Gastrocnemius medialis (tissue), 4 donors: ENCODE measurements at regions not wholly inside any gene's neighbourhood (a gene's known extent, or its start where the extent isn't known, plus 50 kb on each side); places are given as distances from the start of the nearest gene placed in this dataset.

ENCODE experiments used
- ATAC-seq, 2 donors: fragments of 150-250 bp; one replicate each; pipeline ENCODE4 v1.9.1; 2016
- DNase-seq, 2 donors: peaks; one replicate each; pipeline ENCODE4 v3.0.0-alpha.2; 2019
- H3K27ac ChIP-seq, 4 donors: fragments of 200-600 bp; sonication (generic); 1 replicate in 1 of 4; 2 replicates in 3 of 4; pipeline ENCODE4 v1.5.1; 2016 to 2018; ENCODE audit warnings: mild to moderate bottlenecking in 2 of 4, moderate library complexity in 1 of 4
- H3K27me3 ChIP-seq, 3 donors: fragments of 200-600 bp; sonication (generic) in 2 of 3; 1 replicate in 1 of 3; 2 replicates in 2 of 3; pipeline versions ENCODE4 v1.5.1 to v1.6.0; 2016 to 2019; ENCODE audit warnings: mild to moderate bottlenecking in 1 of 3, moderate library complexity in 1 of 3
- H3K36me3 ChIP-seq, 2 donors: fragments of 200-600 bp; sonication (generic) in 1 of 2; one replicate each; pipeline ENCODE4 v1.5.1; 2017 to 2018
- H3K4me1 ChIP-seq, 2 donors: fragments of 200-600 bp; sonication (generic) in 1 of 2; one replicate each; pipeline ENCODE4 v1.5.1; 2016 to 2017; ENCODE audit warnings: mild to moderate bottlenecking in 2 of 2
- H3K4me3 ChIP-seq, 4 donors: fragments of 200-600 bp; sonication (generic) in 3 of 4; 1 replicate in 1 of 4; 2 replicates in 3 of 4; pipeline ENCODE4 v1.5.1; 2016 to 2019; ENCODE audit warnings: mild to moderate bottlenecking in 2 of 4
- H3K9me3 ChIP-seq, 3 donors: fragments of 200-600 bp; sonication (generic) in 2 of 3; 1 replicate in 1 of 3; 2 replicates in 2 of 3; pipeline ENCODE4 v1.5.1; 2016 to 2019
- POLR2A ChIP-seq, 2 donors: fragments of 450-650 bp; IDR thresholded peaks; one replicate each; pipeline ENCODE4 v1.6.1; 2017; ENCODE audit warnings: antibody characterized with exemption in 2 of 2, mild to moderate bottlenecking in 2 of 2, moderate library complexity in 2 of 2
- in situ Hi-C, 4 donors: fragments of 200-750 bp; cut with MboI; loops; one replicate each; pipeline versions ENCODE4 v1.15.0 to v1.8.0; 2017; ENCODE audit warnings: low sequenced_read_pairs in 4 of 4
- intact Hi-C: fragments of 100-400 bp; cut with DNase I; formaldehyde crosslinking; loops from one replicate; pipeline ENCODE4 v1.15.1; 2023; ENCODE audit warnings: low total_unique reads
- TF ChIP-seq, protein P1 (sequence below), 5 experiments: fragments of 450-650 bp in 3 of 5; fragments of 200-600 bp in 2 of 5; sonication (generic) in 2 of 5; IDR thresholded peaks in 4 of 5; conservative IDR thresholded peaks in 1 of 5; 1 replicate in 4 of 5; 2 replicates in 1 of 5; pipeline ENCODE4 v1.5.1; 2016 to 2019; ENCODE audit warnings: antibody characterized with exemption in 5 of 5, mild to moderate bottlenecking in 3 of 5, moderate library complexity in 3 of 5

DNA sequence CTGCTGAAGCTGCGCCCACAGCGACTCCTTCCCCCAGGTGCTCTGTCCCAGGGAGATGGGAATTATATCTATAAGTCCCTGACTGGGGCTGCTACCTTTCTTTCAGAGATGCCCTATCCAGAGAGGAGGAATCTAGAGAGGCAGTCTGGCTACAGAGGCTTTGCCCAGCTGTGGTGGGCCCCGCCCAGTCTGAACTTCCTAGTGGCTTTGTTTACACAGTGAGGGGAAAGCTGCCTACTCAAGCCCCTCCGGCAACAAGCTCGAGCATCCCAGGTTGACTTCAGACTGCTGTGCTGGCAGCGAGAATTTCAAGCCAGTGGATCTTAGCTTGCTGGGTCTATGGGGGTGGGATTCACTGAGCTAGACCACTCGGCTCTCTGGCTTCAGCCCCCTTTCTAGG, 152.5 kb upstream of the MAP3K7 start:
- DNase-seq, result no peak
- TF ChIP-seq, protein P1, sequence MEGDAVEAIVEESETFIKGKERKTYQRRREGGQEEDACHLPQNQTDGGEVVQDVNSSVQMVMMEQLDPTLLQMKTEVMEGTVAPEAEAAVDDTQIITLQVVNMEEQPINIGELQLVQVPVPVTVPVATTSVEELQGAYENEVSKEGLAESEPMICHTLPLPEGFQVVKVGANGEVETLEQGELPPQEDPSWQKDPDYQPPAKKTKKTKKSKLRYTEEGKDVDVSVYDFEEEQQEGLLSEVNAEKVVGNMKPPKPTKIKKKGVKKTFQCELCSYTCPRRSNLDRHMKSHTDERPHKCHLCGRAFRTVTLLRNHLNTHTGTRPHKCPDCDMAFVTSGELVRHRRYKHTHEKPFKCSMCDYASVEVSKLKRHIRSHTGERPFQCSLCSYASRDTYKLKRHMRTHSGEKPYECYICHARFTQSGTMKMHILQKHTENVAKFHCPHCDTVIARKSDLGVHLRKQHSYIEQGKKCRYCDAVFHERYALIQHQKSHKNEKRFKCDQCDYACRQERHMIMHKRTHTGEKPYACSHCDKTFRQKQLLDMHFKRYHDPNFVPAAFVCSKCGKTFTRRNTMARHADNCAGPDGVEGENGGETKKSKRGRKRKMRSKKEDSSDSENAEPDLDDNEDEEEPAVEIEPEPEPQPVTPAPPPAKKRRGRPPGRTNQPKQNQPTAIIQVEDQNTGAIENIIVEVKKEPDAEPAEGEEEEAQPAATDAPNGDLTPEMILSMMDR (IDR thresholded peaks at IDR 0.05 in 4 of 5, conservative IDR thresholded peaks at IDR 0.05 in 1 of 5), result no peak
- no peak for TF ChIP-seq POLR2A (IDR thresholded peaks at IDR 0.05)
- intact Hi-C loops, result no loop called here
- no peak for ATAC-seq
- in situ Hi-C loops, result no loop called here
- Histone ChIP-seq H3K27me3 (no peaks in the 10 kb centered on the region), H3K9me3 (no peaks in the 10 kb centered on the region), H3K36me3 (no peaks in the 10 kb centered on the region), H3K27ac (no peak overlapping the region), H3K4me3 (no peak overlapping the region), H3K4me1 (no peaks in the 10 kb centered on the region)

DNA sequence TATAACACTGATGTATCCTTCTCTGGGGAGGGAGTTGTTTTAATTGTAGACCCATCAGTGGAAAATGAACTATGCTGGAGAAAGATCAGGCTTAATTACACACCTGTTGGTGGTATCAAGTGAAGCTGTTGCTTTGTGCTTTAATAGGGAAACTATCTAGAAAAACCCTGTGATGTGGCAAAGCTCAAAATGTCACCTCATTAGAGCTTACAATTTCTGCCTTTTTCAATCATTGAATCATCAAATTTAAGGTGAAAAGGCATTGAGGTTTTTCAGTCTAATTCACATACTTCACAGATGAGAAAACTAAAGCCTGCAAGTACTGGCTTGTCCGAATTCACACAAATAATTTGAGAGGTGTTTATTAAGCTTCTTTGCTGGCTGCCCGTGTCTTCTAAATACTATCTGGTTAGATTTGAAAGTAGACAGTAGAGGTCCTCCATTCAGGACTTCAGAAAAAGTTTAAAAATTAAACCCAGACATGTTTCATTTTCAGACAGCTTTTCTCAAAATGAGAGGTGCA, 143.3 kb upstream of the MAP3K7 start:
- no peaks in the 10 kb centered on the region for H3K36me3 ChIP-seq
- ATAC-seq (no peak), DNase-seq (no peak)
- H3K27ac ChIP-seq, result no peak overlapping the region
- intact Hi-C loops, result no loop called here
- TF ChIP-seq POLR2A (IDR thresholded peaks at IDR 0.05), result no peak
- TF ChIP-seq, protein P1 (IDR thresholded peaks at IDR 0.05 in 4 of 5, conservative IDR thresholded peaks at IDR 0.05 in 1 of 5), result no peak
- in situ Hi-C loops, result no loop called here
- no peaks in the 10 kb centered on the region for H3K9me3 ChIP-seq
- no peak overlapping the region for H3K4me3 ChIP-seq
- H3K4me1 ChIP-seq, result no peaks in the 10 kb centered on the region
- H3K27me3 ChIP-seq, result no peaks in the 10 kb centered on the region

GRCh38 chr6:90729057-90729456, 142.2 kb upstream of the MAP3K7 start:
- H3K9me3 ChIP-seq, result no peaks in the 10 kb centered on the region
- ATAC-seq, result no peak
- intact Hi-C loops (no loop called here), in situ Hi-C loops (no loop called here)
- no peak overlapping the region for H3K27ac ChIP-seq
- TF ChIP-seq POLR2A (IDR thresholded peaks at IDR 0.05), result no peak
- TF ChIP-seq, protein P1 (IDR thresholded peaks at IDR 0.05 in 4 of 5, conservative IDR thresholded peaks at IDR 0.05 in 1 of 5), result no peak
- H3K27me3 ChIP-seq, result no peaks in the 10 kb centered on the region
- no peaks in the 10 kb centered on the region for H3K36me3 ChIP-seq
- DNase-seq, result no peak
- no peak overlapping the region for H3K4me3 ChIP-seq
- H3K4me1 ChIP-seq, result no peaks in the 10 kb centered on the region

- Histone ChIP-seq H3K36me3 (no peaks in the 10 kb centered on the region), H3K4me1 (no peaks in the 10 kb centered on the region), H3K4me3 (no peak overlapping the region), H3K27me3 (no peaks in the 10 kb centered on the region), H3K9me3 (no peaks in the 10 kb centered on the region), H3K27ac (no peak overlapping the region)
- in situ Hi-C loops (no loop called here), intact Hi-C loops (no loop called here)
- TF ChIP-seq, protein P1 (IDR thresholded peaks at IDR 0.05 in 4 of 5, conservative IDR thresholded peaks at IDR 0.05 in 1 of 5), result no peak
- TF ChIP-seq POLR2A (IDR thresholded peaks at IDR 0.05), result no peak
- DNase-seq, result no peak
- no peak for ATAC-seq
Measured at GRCh38 chr6:90722648-90723047, 135.8 kb upstream of the MAP3K7 start.

GRCh38 chr6:90720404-90720803, 133.5 kb upstream of the MAP3K7 start:
- H3K27ac ChIP-seq, result no peak overlapping the region
- DNase-seq (no peak), ATAC-seq (no peak)
- no peak for TF ChIP-seq POLR2A (IDR thresholded peaks at IDR 0.05)
- TF ChIP-seq, protein P1 (IDR thresholded peaks at IDR 0.05 in 4 of 5, conservative IDR thresholded peaks at IDR 0.05 in 1 of 5), result no peak
- H3K4me1 ChIP-seq, result no peaks in the 10 kb centered on the region
- intact Hi-C loops, result no loop called here
- no peaks in the 10 kb centered on the region for H3K9me3 ChIP-seq
- H3K36me3 ChIP-seq, result no peaks in the 10 kb centered on the region
- in situ Hi-C loops, result no loop called here
- H3K4me3 ChIP-seq, result no peak overlapping the region
- no peaks in the 10 kb centered on the region for H3K27me3 ChIP-seq
